ENCODE measurements at regions not wholly inside any gene's neighbourhood (a gene's known extent, or its start where the extent isn't known, plus 50 kb on each side); places are given as distances from the start of the nearest gene placed in this dataset.

DNA sequence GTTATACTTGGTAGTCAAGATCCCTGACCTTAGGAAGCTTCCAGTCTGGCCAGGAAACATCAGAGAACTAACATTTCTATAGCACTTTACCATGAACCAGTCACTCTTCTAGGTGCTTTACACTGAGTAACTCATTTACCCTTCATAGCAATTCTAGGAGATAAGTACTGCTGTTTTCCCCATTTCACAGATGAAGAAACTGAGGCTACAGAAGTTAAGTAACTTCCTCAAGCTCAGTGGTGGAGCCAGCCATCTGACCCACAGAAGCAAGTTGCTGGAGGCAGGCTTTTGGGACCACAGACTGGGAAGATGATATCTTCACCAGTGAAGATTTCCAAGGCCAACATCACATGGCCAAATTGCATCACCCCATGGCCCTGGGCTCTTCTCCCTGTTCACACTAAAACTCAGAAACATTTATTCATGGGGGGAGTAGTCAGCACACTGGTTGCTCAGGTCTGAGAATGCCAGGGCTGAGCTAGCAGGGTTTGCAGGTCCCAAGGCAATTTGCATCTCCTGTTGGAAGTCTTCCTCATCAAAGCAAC lies 70.3 kb downstream of the UNC5CL start:
- H4K20me1 ChIP-seq (ENCODE audit: insufficient read depth), result no peaks in the 10 kb centered on the region
- intact Hi-C loops (cut with micrococcal nuclease), result no loop called here
- H3K4me3 ChIP-seq (replicated peaks in 1 of 2; ENCODE audit: low read depth in 1 of 2, low read length in 2 of 2), result no peak overlapping the region
- H3K9ac ChIP-seq (ENCODE audit: low read length), result no peak overlapping the region
- BruUV-seq (replicated peaks), result no TSS peak
- no peak overlapping the region for H2AFZ ChIP-seq (ENCODE audit: low read depth, low read length, poor library complexity, severe bottlenecking)
- no peaks in the 10 kb centered on the region for H3K9me3 ChIP-seq (ENCODE audit: control insufficient read depth in 1 of 2, insufficient read depth in 1 of 2, low read depth in 1 of 2, low read length in 2 of 2)
- H3K9me2 ChIP-seq (ENCODE audit: insufficient read depth), result peaks cover 3% of the 10 kb centered on the region; the same call in 1 of the 2 replicates
- H3K27ac ChIP-seq (ENCODE audit: low read depth, low read length), result no peak overlapping the region
- DNase-seq (ENCODE audit: low read depth, low spot score), result no peak
- H3K79me2 ChIP-seq (ENCODE audit: insufficient read depth, low read length), result no peaks in the 10 kb centered on the region
- no peaks in the 10 kb centered on the region for H3K36me3 ChIP-seq (ENCODE audit: control insufficient read depth in 1 of 2, insufficient read depth in 2 of 2, low read length in 2 of 2)
- ChIA-PET POLR2A (no interaction called here), CTCF (no interaction called here), RAD21 (ENCODE audit: low non-redundant PET in 1 of 2, low total read pairs in 2 of 2, uncharacterized antibody in 2 of 2, unreplicated experiment in 2 of 2) (no interaction called here)
- no peak overlapping the region for H3K4me2 ChIP-seq (ENCODE audit: low read length)
- no peaks in the 10 kb centered on the region for H3K4me1 ChIP-seq (ENCODE audit: control insufficient read depth in 1 of 2, insufficient read depth in 2 of 2, low read length in 2 of 2)
- no peaks in the 10 kb centered on the region; the same call in 1 of the 2 replicates for H3K27me3 ChIP-seq (ENCODE audit: insufficient read depth, low read length)
- no peak for ATAC-seq
- TF ChIP-seq POLR2AphosphoS5 (IDR thresholded peaks at IDR 0.05; ENCODE audit: low read depth, low read length) (no peak), ZNF274 (IDR thresholded peaks at IDR 0.05; ENCODE audit: low read depth, low read length) (no peak), POLR2A (IDR thresholded peaks at IDR 0.05; ENCODE audit: borderline replicate concordance, extremely low read depth, insufficient read depth, insufficient read length) (no peak), CEBPB (IDR thresholded peaks at IDR 0.05; ENCODE audit: low read depth) (no peak), FOSL1 (IDR thresholded peaks at IDR 0.05; ENCODE audit: low read depth) (no peak)
- TF ChIP-seq, protein P1, sequence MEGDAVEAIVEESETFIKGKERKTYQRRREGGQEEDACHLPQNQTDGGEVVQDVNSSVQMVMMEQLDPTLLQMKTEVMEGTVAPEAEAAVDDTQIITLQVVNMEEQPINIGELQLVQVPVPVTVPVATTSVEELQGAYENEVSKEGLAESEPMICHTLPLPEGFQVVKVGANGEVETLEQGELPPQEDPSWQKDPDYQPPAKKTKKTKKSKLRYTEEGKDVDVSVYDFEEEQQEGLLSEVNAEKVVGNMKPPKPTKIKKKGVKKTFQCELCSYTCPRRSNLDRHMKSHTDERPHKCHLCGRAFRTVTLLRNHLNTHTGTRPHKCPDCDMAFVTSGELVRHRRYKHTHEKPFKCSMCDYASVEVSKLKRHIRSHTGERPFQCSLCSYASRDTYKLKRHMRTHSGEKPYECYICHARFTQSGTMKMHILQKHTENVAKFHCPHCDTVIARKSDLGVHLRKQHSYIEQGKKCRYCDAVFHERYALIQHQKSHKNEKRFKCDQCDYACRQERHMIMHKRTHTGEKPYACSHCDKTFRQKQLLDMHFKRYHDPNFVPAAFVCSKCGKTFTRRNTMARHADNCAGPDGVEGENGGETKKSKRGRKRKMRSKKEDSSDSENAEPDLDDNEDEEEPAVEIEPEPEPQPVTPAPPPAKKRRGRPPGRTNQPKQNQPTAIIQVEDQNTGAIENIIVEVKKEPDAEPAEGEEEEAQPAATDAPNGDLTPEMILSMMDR (IDR thresholded peaks at IDR 0.05 in 2 of 3, conservative IDR thresholded peaks at IDR 0.05 in 1 of 3; ENCODE audit: borderline replicate concordance in 1 of 3, insufficient read depth in 1 of 3, low read depth in 2 of 3, low read length in 2 of 3), result no peak

DNA sequence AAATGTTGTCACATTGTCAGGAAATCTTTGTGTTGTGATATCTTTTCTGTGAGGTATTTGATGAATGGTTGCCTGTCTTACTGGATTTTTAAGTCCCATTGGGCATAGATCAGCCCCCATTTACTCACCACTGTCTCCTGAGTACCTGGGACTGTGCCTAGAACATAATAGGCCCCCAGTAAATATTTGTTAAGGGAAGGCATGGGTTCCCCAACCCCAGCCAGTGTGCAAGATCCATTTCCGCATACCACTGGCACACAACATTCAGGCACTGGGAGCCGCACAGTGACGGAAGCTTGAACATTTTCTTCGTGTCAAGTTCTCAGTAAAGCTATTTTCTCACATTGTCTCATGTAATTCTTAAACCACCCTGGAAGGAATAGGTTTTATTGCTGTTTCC lies 72.2 kb downstream of the UNC5CL start:
- Histone ChIP-seq H3K79me2 (ENCODE audit: insufficient read depth, low read length) (no peaks in the 10 kb centered on the region), H3K4me1 (ENCODE audit: control insufficient read depth in 1 of 2, insufficient read depth in 2 of 2, low read length in 2 of 2) (peaks cover 4 to 13% of the 10 kb centered on the region in 2 experiments; a peak in 3 of 4 replicates), H3K4me2 (ENCODE audit: low read length) (no peak overlapping the region), H3K36me3 (ENCODE audit: control insufficient read depth in 1 of 2, insufficient read depth in 2 of 2, low read length in 2 of 2) (no peaks in the 10 kb centered on the region), H3K4me3 (replicated peaks in 1 of 2; ENCODE audit: low read depth in 1 of 2, low read length in 2 of 2) (no peak overlapping the region), H2AFZ (ENCODE audit: low read depth, low read length, poor library complexity, severe bottlenecking) (no peak overlapping the region), H3K9ac (ENCODE audit: low read length) (no peak overlapping the region), H3K9me2 (ENCODE audit: insufficient read depth) (peaks cover 3% of the 10 kb centered on the region; the same call in 1 of the 2 replicates), H4K20me1 (ENCODE audit: insufficient read depth) (no peaks in the 10 kb centered on the region), H3K9me3 (ENCODE audit: control insufficient read depth in 1 of 2, insufficient read depth in 1 of 2, low read depth in 1 of 2, low read length in 2 of 2) (no peaks in the 10 kb centered on the region), H3K27me3 (ENCODE audit: insufficient read depth, low read length) (no peaks in the 10 kb centered on the region), H3K27ac (ENCODE audit: low read depth, low read length) (no peak overlapping the region)
- RAD21 ChIA-PET (ENCODE audit: low non-redundant PET in 1 of 2, low total read pairs in 2 of 2, uncharacterized antibody in 2 of 2, unreplicated experiment in 2 of 2), result no interaction called here
- ATAC-seq (no peak), DNase-seq (ENCODE audit: low read depth, low spot score) (no peak)
- POLR2A ChIA-PET, result no interaction called here
- CTCF ChIA-PET, result no interaction called here
- no TSS peak for BruUV-seq (replicated peaks)
- intact Hi-C loops (cut with micrococcal nuclease), result no loop called here
- TF ChIP-seq FOSL1 (IDR thresholded peaks at IDR 0.05; ENCODE audit: low read depth) (no peak), SP1 (IDR thresholded peaks at IDR 0.05; ENCODE audit: low read depth) (no peak), CEBPB (IDR thresholded peaks at IDR 0.05; ENCODE audit: low read depth) (no peak), TCF7L2 (IDR thresholded peaks at IDR 0.05; ENCODE audit: borderline replicate concordance, extremely low read depth, insufficient read depth, insufficient read length) (no peak), ZFX (IDR thresholded peaks at IDR 0.05) (no peak), POLR2A (IDR thresholded peaks at IDR 0.05; ENCODE audit: borderline replicate concordance, extremely low read depth, insufficient read depth, insufficient read length) (no peak), SRF (IDR thresholded peaks at IDR 0.05; ENCODE audit: low read depth) (no peak), RAD21 (IDR thresholded peaks at IDR 0.05; ENCODE audit: low read depth) (no peak), JUND (IDR thresholded peaks at IDR 0.05) (no peak), ZNF274 (IDR thresholded peaks at IDR 0.05; ENCODE audit: low read depth, low read length) (no peak)
- TF ChIP-seq, protein P2, sequence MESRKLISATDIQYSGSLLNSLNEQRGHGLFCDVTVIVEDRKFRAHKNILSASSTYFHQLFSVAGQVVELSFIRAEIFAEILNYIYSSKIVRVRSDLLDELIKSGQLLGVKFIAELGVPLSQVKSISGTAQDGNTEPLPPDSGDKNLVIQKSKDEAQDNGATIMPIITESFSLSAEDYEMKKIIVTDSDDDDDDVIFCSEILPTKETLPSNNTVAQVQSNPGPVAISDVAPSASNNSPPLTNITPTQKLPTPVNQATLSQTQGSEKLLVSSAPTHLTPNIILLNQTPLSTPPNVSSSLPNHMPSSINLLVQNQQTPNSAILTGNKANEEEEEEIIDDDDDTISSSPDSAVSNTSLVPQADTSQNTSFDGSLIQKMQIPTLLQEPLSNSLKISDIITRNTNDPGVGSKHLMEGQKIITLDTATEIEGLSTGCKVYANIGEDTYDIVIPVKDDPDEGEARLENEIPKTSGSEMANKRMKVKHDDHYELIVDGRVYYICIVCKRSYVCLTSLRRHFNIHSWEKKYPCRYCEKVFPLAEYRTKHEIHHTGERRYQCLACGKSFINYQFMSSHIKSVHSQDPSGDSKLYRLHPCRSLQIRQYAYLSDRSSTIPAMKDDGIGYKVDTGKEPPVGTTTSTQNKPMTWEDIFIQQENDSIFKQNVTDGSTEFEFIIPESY (IDR thresholded peaks at IDR 0.05; ENCODE audit: extremely low read depth, insufficient replicate concordance, low read length), result no peak
- TF ChIP-seq, protein P3, sequence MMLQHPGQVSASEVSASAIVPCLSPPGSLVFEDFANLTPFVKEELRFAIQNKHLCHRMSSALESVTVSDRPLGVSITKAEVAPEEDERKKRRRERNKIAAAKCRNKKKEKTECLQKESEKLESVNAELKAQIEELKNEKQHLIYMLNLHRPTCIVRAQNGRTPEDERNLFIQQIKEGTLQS (IDR thresholded peaks at IDR 0.05), result no peak

Measured in HCT116 (cell line).